Lower lobe of right lung (tissue), 2 donors: ENCODE measurements at regions not wholly inside any gene's neighbourhood (a gene's known extent, or its start where the extent isn't known, plus 50 kb on each side); places are given as distances from the start of the nearest gene placed in this dataset.

Experiments
- ATAC-seq, 2 donors: fragments of 200-7000 bp; cut with Tn5 transposase; one replicate each; pipeline ENCODE4 v1.9.1; 2020 to 2022; ENCODE audit warnings: mild to moderate bottlenecking in 2 of 2, moderate library complexity in 2 of 2
- DNase-seq: peaks from one replicate; pipeline ENCODE4 v3.0.0-alpha.2; 2020
- H3K27ac ChIP-seq: fragments of 200-600 bp; one replicate; pipeline ENCODE4 v1.8.0; 2022
- H3K27me3 ChIP-seq: fragments of 200-600 bp; one replicate; pipeline ENCODE4 v1.8.0; 2022; ENCODE audit warnings: low read depth
- H3K36me3 ChIP-seq: fragments of 200-600 bp; one replicate; pipeline ENCODE4 v1.8.0; 2022; ENCODE audit warnings: mild to moderate bottlenecking
- H3K4me1 ChIP-seq: fragments of 200-600 bp; one replicate; pipeline ENCODE4 v1.8.0; 2022
- H3K4me3 ChIP-seq: fragments of 200-600 bp; one replicate; pipeline ENCODE4 v1.8.0; 2022; ENCODE audit warnings: mild to moderate bottlenecking
- H3K9me3 ChIP-seq: fragments of 200-600 bp; one replicate; pipeline ENCODE4 v1.8.0; 2022
- CTCF ChIP-seq: fragments of 200-600 bp; IDR thresholded peaks from one replicate; pipeline ENCODE4 v1.8.0; 2022; ENCODE audit warnings: antibody characterized with exemption, mild to moderate bottlenecking
- intact Hi-C: fragments of 100-400 bp; cut with DNase I; formaldehyde crosslinking; loops from one replicate; pipeline ENCODE4 v1.11.0; 2022
- donor health status: DM: no; HTN: yes; CAD: no; lungs with severe emphysema.

GRCh38 chr13:50106559-50106958, 91.3 kb downstream of the KCNRG start:
- TF ChIP-seq CTCF, result no peak
- no peak for ATAC-seq
- peaks cover 6% of the 10 kb centered on the region for H3K36me3 ChIP-seq
- no peak for DNase-seq
- H3K9me3 ChIP-seq, result no peaks in the 10 kb centered on the region
- no peak overlapping the region for H3K4me3 ChIP-seq
- peaks cover 17% of the 10 kb centered on the region for H3K4me1 ChIP-seq
- intact Hi-C loops, result no loop called here
- H3K27me3 ChIP-seq, result no peaks in the 10 kb centered on the region
- H3K27ac ChIP-seq, result no peak overlapping the region

- Histone ChIP-seq H3K27ac (no peak overlapping the region), H3K4me3 (no peak overlapping the region), H3K4me1 (peaks cover 17% of the 10 kb centered on the region), H3K27me3 (no peaks in the 10 kb centered on the region), H3K9me3 (no peaks in the 10 kb centered on the region), H3K36me3 (peaks cover 6% of the 10 kb centered on the region)
- DNase-seq (no peak), ATAC-seq (no peak)
- intact Hi-C loops, result no loop called here
- no peak for TF ChIP-seq CTCF
Measured at GRCh38 chr13:50107205-50107604, 92.0 kb downstream of the KCNRG start.

GRCh38 chr13:50114961-50115360, 99.7 kb downstream of the KCNRG start:
- H3K27ac ChIP-seq, result no peak overlapping the region
- H3K9me3 ChIP-seq, result no peaks in the 10 kb centered on the region
- peaks cover 40% of the 10 kb centered on the region for H3K4me1 ChIP-seq
- TF ChIP-seq CTCF, result no peak
- H3K27me3 ChIP-seq, result no peaks in the 10 kb centered on the region
- H3K4me3 ChIP-seq, result no peak overlapping the region
- DNase-seq (no peak), ATAC-seq (no peak)
- intact Hi-C loops, result no loop called here
- H3K36me3 ChIP-seq, result peaks cover 6% of the 10 kb centered on the region

GRCh38 chr13:50115695-50116094, 100.5 kb downstream of the KCNRG start:
- no peak for TF ChIP-seq CTCF
- H3K27me3 ChIP-seq, result no peaks in the 10 kb centered on the region
- H3K9me3 ChIP-seq, result no peaks in the 10 kb centered on the region
- no peak overlapping the region for H3K27ac ChIP-seq
- intact Hi-C loops, result no loop called here
- H3K4me1 ChIP-seq, result peaks cover 40% of the 10 kb centered on the region
- DNase-seq (no peak), ATAC-seq (peak in 1 of 2 donors; percentile 19)
- peaks cover under 1% of the 10 kb centered on the region for H3K36me3 ChIP-seq
- no peak overlapping the region for H3K4me3 ChIP-seq

GRCh38 chr13:50116430-50116973, 101.3 kb downstream of the KCNRG start:
- TF ChIP-seq CTCF, result no peak
- ATAC-seq, result no peak
- H3K27ac ChIP-seq, result no peak overlapping the region
- DNase-seq, result no peak
- H3K9me3 ChIP-seq, result no peaks in the 10 kb centered on the region
- H3K4me3 ChIP-seq, result no peak overlapping the region
- no peaks in the 10 kb centered on the region for H3K27me3 ChIP-seq
- intact Hi-C loops, result no loop called here
- H3K4me1 ChIP-seq, result peaks cover 47% of the 10 kb centered on the region
- H3K36me3 ChIP-seq, result no peaks in the 10 kb centered on the region

- no peak for TF ChIP-seq CTCF
- intact Hi-C loops, result no loop called here
- ATAC-seq, result no peak
Measured at GRCh38 chr13:50119591-50119990, 104.3 kb downstream of the KCNRG start.

More at GRCh38 chr13:50119591-50119990, 104.3 kb downstream of the KCNRG start:
- Histone ChIP-seq H3K27me3 (no peaks in the 10 kb centered on the region), H3K9me3 (no peaks in the 10 kb centered on the region), H3K4me1 (peaks cover 64% of the 10 kb centered on the region), H3K36me3 (no peaks in the 10 kb centered on the region), H3K27ac (no peak overlapping the region), H3K4me3 (no peak overlapping the region)
- DNase-seq, result no peak
